H1 (cell line): ENCODE measurements at regions not wholly inside any gene's neighbourhood (a gene's known extent, or its start where the extent isn't known, plus 50 kb on each side); places are given as distances from the start of the nearest gene placed in this dataset.

Experiments used
- TF ChIP-seq, protein P1 (sequence below): fragments of 300-600 bp; sonication (generic); IDR thresholded peaks from 2 replicates; pipeline ENCODE4 v1.7.1; 2012; ENCODE audit warnings: low read length, moderate library complexity, mild to moderate bottlenecking, inconsistent platforms; ENCODE audit not compliant: insufficient replicate concordance

DNA sequence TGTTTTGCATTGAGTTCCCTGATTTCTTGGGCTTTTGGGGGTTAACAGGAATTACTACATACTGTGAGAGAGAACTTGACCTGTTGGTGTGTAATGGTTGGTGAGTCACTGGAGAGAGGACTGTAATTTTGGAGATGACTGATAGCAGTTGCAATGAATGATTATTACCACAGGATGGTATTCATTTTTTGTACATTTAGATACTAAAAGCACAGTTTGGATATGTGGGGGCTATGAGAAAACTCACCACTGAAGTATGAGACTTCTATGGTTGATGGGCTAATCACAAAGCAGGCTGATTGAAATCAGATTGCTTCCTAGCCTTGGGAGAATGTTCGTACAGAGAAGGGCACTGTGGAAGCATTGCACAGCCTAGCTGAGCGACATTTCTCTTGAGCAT, 1571.3 kb upstream of the PRMT6 start (continued):
- TF ChIP-seq, protein P1, sequence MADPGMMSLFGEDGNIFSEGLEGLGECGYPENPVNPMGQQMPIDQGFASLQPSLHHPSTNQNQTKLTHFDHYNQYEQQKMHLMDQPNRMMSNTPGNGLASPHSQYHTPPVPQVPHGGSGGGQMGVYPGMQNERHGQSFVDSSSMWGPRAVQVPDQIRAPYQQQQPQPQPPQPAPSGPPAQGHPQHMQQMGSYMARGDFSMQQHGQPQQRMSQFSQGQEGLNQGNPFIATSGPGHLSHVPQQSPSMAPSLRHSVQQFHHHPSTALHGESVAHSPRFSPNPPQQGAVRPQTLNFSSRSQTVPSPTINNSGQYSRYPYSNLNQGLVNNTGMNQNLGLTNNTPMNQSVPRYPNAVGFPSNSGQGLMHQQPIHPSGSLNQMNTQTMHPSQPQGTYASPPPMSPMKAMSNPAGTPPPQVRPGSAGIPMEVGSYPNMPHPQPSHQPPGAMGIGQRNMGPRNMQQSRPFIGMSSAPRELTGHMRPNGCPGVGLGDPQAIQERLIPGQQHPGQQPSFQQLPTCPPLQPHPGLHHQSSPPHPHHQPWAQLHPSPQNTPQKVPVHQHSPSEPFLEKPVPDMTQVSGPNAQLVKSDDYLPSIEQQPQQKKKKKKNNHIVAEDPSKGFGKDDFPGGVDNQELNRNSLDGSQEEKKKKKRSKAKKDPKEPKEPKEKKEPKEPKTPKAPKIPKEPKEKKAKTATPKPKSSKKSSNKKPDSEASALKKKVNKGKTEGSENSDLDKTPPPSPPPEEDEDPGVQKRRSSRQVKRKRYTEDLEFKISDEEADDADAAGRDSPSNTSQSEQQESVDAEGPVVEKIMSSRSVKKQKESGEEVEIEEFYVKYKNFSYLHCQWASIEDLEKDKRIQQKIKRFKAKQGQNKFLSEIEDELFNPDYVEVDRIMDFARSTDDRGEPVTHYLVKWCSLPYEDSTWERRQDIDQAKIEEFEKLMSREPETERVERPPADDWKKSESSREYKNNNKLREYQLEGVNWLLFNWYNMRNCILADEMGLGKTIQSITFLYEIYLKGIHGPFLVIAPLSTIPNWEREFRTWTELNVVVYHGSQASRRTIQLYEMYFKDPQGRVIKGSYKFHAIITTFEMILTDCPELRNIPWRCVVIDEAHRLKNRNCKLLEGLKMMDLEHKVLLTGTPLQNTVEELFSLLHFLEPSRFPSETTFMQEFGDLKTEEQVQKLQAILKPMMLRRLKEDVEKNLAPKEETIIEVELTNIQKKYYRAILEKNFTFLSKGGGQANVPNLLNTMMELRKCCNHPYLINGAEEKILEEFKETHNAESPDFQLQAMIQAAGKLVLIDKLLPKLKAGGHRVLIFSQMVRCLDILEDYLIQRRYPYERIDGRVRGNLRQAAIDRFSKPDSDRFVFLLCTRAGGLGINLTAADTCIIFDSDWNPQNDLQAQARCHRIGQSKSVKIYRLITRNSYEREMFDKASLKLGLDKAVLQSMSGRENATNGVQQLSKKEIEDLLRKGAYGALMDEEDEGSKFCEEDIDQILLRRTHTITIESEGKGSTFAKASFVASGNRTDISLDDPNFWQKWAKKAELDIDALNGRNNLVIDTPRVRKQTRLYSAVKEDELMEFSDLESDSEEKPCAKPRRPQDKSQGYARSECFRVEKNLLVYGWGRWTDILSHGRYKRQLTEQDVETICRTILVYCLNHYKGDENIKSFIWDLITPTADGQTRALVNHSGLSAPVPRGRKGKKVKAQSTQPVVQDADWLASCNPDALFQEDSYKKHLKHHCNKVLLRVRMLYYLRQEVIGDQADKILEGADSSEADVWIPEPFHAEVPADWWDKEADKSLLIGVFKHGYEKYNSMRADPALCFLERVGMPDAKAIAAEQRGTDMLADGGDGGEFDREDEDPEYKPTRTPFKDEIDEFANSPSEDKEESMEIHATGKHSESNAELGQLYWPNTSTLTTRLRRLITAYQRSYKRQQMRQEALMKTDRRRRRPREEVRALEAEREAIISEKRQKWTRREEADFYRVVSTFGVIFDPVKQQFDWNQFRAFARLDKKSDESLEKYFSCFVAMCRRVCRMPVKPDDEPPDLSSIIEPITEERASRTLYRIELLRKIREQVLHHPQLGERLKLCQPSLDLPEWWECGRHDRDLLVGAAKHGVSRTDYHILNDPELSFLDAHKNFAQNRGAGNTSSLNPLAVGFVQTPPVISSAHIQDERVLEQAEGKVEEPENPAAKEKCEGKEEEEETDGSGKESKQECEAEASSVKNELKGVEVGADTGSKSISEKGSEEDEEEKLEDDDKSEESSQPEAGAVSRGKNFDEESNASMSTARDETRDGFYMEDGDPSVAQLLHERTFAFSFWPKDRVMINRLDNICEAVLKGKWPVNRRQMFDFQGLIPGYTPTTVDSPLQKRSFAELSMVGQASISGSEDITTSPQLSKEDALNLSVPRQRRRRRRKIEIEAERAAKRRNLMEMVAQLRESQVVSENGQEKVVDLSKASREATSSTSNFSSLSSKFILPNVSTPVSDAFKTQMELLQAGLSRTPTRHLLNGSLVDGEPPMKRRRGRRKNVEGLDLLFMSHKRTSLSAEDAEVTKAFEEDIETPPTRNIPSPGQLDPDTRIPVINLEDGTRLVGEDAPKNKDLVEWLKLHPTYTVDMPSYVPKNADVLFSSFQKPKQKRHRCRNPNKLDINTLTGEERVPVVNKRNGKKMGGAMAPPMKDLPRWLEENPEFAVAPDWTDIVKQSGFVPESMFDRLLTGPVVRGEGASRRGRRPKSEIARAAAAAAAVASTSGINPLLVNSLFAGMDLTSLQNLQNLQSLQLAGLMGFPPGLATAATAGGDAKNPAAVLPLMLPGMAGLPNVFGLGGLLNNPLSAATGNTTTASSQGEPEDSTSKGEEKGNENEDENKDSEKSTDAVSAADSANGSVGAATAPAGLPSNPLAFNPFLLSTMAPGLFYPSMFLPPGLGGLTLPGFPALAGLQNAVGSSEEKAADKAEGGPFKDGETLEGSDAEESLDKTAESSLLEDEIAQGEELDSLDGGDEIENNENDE = no peak
